ENCODE measurements at regions not wholly inside any gene's neighbourhood (a gene's known extent, or its start where the extent isn't known, plus 50 kb on each side); places are given as distances from the start of the nearest gene placed in this dataset.

DNA sequence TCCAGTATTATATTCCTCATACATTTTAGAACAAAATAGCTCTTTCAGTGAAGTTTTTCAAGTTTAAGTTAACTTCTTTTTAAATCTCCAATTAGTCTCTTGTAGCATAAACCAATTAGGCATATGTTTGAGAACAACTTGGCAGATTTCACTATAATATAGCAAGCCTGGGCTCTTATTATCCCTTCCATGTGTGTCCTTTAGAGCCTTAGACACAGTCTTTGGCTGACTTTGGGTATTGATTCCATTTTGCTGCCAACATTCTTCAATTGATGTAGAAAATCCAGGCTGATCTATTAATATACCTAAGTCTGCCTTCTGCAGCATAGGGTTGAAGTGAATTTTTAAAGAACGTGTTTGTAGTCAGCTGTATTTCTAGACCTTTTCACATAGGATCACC lies 179.1 kb upstream of the RPRM start:
- TF ChIP-seq EZH2 (IDR thresholded peaks at IDR 0.05) (no peak), POLR2AphosphoS5 (IDR thresholded peaks at IDR 0.05; ENCODE audit: borderline replicate concordance, low read depth, low read length) (no peak)

All from SK-N-MC (cell line).